Right hindlimb (tissue), 1 donor: ENCODE measurements at regions not wholly inside any gene's neighbourhood (a gene's known extent, or its start where the extent isn't known, plus 50 kb on each side); places are given as distances from the start of the nearest gene placed in this dataset.
"Not testable (repeated sequence)": the region's sequence is repeated elsewhere in the genome, so short reads cannot be mapped to it uniquely, and the experiment has no call there.

ENCODE experiments used
- DNase-seq: peaks from one replicate; pipeline ENCODE4 v3.0.0-alpha.2; 2018

- DNase-seq: no peak
Measured at GRCh38 chr10:33732161-33732680, 397.8 kb upstream of the NRP1 start.

DNA sequence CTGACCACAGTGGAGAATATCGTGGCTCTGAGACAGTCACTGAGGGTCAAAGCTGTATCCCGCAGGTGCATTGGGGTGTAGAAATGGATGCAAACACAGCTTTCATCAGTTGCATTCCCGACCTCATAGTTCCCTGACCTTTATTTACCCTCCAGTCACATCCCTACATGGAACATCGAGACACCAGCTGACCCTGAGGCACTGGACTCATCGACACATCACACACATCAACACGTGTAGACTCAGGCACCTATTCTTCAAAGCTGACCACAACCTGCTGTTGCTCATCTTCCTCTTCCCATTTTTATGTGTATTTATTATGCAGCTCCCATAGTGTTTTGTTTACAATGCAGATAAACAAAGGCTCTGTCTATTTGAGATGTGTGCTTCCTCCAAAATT is 396.9 kb upstream of the NRP1 start:
- no peak for DNase-seq

GRCh38 chr10:33725430-33725829 is 391.0 kb upstream of the NRP1 start:
- no peak for DNase-seq

- no peak for DNase-seq
Measured at GRCh38 chr10:33723181-33723580, 388.7 kb upstream of the NRP1 start.

- no peak for DNase-seq
Measured at GRCh38 chr10:33722067-33722466, 387.6 kb upstream of the NRP1 start.

DNA sequence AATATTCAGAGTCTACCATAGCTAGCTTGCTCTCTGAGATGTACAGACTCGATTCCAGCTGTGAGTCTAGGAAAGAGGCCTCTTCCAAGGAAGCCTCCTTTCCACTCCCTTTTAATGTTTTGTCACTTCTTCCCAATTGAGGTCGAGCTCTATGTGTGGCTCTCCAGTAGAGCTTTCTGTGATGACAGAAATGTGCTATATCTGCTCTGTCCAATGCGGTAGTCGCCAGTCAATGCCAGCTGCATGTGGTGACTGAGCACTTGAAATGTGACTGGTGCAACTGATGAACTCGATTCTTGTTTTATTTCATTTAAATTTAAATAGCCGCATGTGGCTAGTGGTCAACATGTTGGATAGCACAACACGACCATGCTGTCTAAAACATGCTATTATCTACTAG is 387.0 kb upstream of the NRP1 start:
- no peak for DNase-seq

GRCh38 chr10:33720161-33720560 is 385.7 kb upstream of the NRP1 start:
- no peak for DNase-seq

DNA sequence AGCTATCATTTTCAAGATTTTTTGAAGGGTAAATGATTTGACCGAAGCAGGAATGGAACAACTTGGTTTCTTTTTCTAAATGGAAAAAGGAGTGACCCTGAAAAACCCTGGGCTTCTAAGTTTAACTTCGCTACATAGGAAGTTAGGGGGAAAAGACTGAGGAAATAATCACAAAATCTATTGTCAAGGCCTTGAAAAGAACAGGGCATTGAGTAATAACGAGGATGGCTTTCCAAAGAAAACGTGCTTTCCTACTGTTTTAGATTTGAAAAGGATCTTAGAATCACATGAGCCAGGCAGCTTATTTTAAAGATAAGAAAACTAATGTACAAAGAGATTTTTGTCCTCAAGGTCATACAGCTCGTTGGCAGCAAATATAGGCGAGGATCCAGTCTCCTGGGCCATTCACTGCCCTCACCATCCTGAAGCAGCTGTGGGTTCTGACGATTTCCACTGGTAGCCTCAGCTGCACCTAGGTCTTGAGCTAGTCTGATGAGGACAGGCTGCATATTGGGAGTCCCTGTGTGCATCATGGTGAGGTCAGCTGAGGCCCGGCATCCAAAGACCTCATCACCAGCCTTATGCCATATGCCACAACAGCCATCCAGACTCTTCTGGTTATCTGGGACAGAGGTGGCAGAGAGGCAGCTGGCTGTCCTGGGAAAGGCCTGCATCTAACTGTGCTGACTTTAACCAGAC is 384.7 kb upstream of the NRP1 start:
- no peak for DNase-seq

GRCh38 chr10:33716501-33717267 is 382.2 kb upstream of the NRP1 start:
- no peak for DNase-seq

DNA sequence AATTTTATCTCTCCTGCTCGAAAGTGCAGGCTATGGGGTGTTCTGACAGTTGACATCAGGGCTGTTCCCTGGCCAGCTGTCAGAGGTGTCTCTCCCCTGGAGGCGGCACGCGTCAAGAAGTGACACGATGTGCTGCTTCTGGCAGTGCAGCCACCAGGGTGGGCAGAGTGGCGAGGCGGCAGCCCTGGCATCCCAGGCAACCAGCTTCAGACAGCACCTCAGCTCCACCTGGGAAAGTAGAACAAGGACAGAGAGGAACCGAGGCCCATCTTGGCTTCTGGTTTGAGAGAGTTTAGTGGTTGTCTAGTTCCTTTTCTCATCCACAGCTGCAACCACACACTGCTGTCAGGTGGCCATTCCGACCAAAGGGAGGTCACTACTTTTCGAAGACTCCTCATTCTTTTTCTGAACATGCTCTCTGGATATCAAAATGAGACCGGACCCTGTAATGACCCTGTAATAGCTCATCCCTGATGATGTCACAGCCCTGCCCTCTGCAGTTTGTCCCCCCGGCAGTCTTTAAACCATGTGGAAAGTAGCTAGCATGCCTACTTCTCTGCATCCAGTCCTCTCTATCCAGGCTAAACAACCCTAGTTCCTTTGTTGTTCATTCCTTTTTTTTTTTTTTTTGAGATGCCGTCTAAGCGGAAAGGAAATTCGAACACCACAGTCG is 381.0 kb upstream of the NRP1 start:
- DNase-seq: no peak

- no peak for DNase-seq
Measured at GRCh38 chr10:33712825-33713224, 378.4 kb upstream of the NRP1 start.

GRCh38 chr10:33710006-33710405 is 375.5 kb upstream of the NRP1 start:
- no peak for DNase-seq

GRCh38 chr10:33709008-33709753 is 374.7 kb upstream of the NRP1 start:
- DNase-seq: no peak

GRCh38 chr10:33708561-33708960 is 374.1 kb upstream of the NRP1 start:
- DNase-seq: no peak

GRCh38 chr10:33706746-33707145 is 372.3 kb upstream of the NRP1 start:
- DNase-seq: no peak

DNA sequence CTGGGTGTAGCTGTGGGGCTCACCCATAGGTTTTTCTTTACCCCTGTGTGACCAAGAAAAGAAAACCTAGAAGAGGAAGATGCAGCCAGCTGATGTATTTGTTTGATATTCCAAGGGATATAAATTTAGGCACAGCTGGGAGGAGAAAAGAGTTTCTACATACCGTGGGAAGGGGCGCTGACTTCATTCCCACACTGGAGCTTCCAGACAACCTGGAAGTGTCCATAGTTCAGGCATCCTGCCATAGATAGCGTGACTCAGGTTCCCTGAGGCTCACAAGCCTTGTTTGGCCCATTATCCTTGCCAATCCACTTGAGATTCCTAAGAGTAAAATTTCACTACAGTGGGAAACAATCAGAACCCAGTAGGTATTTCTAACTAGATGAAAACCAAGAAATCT is 371.7 kb upstream of the NRP1 start:
- DNase-seq: no peak

GRCh38 chr10:33704214-33704830 is 369.9 kb upstream of the NRP1 start:
- no peak for DNase-seq

GRCh38 chr10:33703501-33704213 is 369.2 kb upstream of the NRP1 start:
- DNase-seq: no peak

DNA sequence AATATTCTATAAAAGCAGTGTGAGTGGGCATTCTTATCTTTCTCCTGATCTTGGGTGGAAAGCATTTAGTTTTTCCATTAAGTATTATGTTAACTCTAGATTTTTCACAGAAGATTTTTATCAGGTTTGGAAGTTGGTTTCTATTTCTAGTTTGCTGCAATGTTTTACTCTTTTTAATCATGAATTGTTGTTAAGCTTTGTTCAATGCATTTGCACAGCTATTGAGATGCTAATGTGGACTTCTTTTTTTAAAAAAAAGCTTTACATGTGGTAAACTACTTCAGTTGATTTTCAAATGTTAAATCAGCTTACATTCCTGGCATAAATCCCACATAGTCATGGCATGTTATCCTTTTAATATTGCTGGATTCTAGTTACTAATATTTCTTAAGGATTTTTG is 363.6 kb upstream of the NRP1 start:
- no peak for DNase-seq

DNA sequence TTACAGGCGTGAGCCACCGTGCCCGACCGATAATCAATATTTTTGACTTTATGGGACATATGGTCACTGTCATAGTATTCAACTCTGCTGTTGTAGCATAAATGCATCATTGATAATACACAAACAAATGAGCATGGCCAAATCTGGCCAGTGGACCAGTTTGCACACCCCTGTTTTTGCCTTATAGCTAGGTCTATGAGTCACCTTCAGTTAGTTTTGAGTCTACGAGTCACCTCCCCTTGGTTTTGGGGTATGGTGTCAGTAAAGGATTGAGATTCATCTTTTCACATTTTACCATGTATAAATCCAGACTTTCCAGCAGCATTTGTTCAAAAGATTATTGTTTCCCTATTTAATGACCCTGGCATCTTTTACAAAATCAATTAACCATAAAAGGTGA is 362.5 kb upstream of the NRP1 start:
- no peak for DNase-seq

DNA sequence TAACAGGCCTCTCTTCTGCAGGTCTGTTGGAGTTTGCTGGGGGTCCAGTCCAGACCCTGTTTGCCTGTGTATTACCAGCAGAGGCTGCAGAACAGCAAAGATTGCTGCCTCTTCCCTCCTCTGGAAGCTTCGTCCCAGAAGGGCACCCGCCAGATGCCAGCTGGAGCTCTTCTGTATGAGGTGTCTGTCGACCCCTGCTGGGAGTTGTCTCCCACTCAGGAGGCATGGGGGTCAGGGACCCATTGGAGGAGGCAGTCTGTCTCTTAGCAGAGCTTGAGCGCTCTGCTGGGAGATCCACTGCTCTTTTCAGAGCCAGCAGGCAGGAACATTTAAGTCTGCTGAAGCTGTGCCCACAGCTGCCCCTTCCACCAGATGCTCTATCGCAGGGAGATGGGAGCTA is 361.1 kb upstream of the NRP1 start:
- DNase-seq: no peak

DNA sequence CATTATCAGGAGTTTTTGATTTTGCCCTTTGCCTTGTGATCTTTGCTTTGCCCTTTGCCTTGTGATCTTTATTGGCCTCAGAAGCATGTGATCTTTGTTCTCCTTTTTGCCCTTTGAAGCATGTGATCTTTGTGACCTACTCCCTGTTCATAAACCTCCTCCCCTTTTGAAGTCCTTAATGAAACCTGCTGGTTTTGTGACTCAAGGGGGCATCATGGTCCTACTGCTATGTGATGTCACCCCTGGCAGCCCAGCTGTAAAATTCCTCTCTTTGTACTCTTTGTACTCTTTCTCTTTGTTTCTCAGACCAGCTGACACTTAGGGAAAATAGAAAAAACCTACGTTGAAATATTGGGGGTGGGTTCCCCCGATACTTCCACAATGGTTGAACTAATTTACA is 356.1 kb upstream of the NRP1 start:
- not testable (repeated sequence) for DNase-seq
